Esophagus squamous epithelium (tissue), 4 donors: ENCODE measurements at regions not wholly inside any gene's neighbourhood (a gene's known extent, or its start where the extent isn't known, plus 50 kb on each side); places are given as distances from the start of the nearest gene placed in this dataset.

Source experiments
- POLR2A ChIP-seq, 4 donors: fragments of 450-650 bp; IDR thresholded peaks; one replicate each; pipeline ENCODE4 v1.6.1; 2017; ENCODE audit warnings: antibody characterized with exemption in 4 of 4, mild to moderate bottlenecking in 4 of 4, moderate library complexity in 3 of 4
- TF ChIP-seq, protein P1 (sequence below), 6 experiments: fragments of 450-650 bp in 4 of 6; fragments of 200-600 bp in 2 of 6; sonication (generic) in 2 of 6; IDR thresholded peaks; one replicate each; pipeline ENCODE4 v1.5.1; 2016 to 2019; ENCODE audit warnings: antibody characterized with exemption in 6 of 6, mild to moderate bottlenecking in 4 of 6, moderate library complexity in 4 of 6

DNA sequence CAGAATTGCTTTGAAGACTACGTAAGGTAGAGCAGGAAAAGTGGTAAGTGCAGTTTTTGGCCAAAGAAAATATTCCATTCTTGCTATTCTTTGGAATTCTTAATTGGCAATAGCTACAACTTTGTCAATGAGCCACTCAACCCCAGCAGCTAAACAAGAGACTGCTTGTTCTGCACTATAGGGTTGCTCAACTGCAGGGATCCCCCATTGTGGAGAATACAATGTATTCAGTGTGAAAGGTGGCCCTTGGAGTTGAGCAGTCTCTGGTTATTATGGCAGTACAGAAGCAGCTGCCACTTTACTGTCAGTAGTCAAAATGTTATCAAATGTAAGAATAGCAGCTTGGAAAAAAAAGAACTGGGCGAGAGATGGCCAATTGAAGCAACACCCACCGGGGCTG lies 808.7 kb downstream of the CENPC start:
- TF ChIP-seq, protein P1, sequence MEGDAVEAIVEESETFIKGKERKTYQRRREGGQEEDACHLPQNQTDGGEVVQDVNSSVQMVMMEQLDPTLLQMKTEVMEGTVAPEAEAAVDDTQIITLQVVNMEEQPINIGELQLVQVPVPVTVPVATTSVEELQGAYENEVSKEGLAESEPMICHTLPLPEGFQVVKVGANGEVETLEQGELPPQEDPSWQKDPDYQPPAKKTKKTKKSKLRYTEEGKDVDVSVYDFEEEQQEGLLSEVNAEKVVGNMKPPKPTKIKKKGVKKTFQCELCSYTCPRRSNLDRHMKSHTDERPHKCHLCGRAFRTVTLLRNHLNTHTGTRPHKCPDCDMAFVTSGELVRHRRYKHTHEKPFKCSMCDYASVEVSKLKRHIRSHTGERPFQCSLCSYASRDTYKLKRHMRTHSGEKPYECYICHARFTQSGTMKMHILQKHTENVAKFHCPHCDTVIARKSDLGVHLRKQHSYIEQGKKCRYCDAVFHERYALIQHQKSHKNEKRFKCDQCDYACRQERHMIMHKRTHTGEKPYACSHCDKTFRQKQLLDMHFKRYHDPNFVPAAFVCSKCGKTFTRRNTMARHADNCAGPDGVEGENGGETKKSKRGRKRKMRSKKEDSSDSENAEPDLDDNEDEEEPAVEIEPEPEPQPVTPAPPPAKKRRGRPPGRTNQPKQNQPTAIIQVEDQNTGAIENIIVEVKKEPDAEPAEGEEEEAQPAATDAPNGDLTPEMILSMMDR (IDR thresholded peaks at IDR 0.05), result no peak
- TF ChIP-seq POLR2A (IDR thresholded peaks at IDR 0.05), result no peak
